ENCODE measurements at regions not wholly inside any gene's neighbourhood (a gene's known extent, or its start where the extent isn't known, plus 50 kb on each side); places are given as distances from the start of the nearest gene placed in this dataset.

GRCh38 chr3:117510396-117510795 is 800.8 kb downstream of the TUSC7 start:
- no peak for TF ChIP-seq CTCF (conservative IDR thresholded peaks at IDR 0.05; ENCODE audit: low read depth in 2 of 2)
- no peak for TF ChIP-seq STAT1 (IDR thresholded peaks at IDR 0.05; ENCODE audit: unreplicated experiment)
- no peak for TF ChIP-seq EZH2 (IDR thresholded peaks at IDR 0.05; ENCODE audit: low read depth, unreplicated experiment)
- no peak for TF ChIP-seq CREB1 (CRISPR knock-in tag; IDR thresholded peaks at IDR 0.05; ENCODE audit: low read depth)
- TF ChIP-seq, protein P1, sequence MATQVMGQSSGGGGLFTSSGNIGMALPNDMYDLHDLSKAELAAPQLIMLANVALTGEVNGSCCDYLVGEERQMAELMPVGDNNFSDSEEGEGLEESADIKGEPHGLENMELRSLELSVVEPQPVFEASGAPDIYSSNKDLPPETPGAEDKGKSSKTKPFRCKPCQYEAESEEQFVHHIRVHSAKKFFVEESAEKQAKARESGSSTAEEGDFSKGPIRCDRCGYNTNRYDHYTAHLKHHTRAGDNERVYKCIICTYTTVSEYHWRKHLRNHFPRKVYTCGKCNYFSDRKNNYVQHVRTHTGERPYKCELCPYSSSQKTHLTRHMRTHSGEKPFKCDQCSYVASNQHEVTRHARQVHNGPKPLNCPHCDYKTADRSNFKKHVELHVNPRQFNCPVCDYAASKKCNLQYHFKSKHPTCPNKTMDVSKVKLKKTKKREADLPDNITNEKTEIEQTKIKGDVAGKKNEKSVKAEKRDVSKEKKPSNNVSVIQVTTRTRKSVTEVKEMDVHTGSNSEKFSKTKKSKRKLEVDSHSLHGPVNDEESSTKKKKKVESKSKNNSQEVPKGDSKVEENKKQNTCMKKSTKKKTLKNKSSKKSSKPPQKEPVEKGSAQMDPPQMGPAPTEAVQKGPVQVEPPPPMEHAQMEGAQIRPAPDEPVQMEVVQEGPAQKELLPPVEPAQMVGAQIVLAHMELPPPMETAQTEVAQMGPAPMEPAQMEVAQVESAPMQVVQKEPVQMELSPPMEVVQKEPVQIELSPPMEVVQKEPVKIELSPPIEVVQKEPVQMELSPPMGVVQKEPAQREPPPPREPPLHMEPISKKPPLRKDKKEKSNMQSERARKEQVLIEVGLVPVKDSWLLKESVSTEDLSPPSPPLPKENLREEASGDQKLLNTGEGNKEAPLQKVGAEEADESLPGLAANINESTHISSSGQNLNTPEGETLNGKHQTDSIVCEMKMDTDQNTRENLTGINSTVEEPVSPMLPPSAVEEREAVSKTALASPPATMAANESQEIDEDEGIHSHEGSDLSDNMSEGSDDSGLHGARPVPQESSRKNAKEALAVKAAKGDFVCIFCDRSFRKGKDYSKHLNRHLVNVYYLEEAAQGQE (IDR thresholded peaks at IDR 0.05; ENCODE audit: unreplicated experiment) = no peak
- no peak for TF ChIP-seq POLR2AphosphoS5 (IDR thresholded peaks at IDR 0.05; ENCODE audit: low read depth)
- TF ChIP-seq JUNB (IDR thresholded peaks at IDR 0.05; ENCODE audit: unreplicated experiment) = no peak
- TF ChIP-seq, protein P2, sequence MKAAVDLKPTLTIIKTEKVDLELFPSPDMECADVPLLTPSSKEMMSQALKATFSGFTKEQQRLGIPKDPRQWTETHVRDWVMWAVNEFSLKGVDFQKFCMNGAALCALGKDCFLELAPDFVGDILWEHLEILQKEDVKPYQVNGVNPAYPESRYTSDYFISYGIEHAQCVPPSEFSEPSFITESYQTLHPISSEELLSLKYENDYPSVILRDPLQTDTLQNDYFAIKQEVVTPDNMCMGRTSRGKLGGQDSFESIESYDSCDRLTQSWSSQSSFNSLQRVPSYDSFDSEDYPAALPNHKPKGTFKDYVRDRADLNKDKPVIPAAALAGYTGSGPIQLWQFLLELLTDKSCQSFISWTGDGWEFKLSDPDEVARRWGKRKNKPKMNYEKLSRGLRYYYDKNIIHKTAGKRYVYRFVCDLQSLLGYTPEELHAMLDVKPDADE (IDR thresholded peaks at IDR 0.05) = no peak
- TF ChIP-seq EZH2phosphoT487 (IDR thresholded peaks at IDR 0.05; ENCODE audit: unreplicated experiment) = no peak
- no peak for TF ChIP-seq NANOG (IDR thresholded peaks at IDR 0.05; ENCODE audit: borderline replicate concordance)
- TF ChIP-seq ZNF462 (CRISPR knock-in tag; IDR thresholded peaks at IDR 0.05) = no peak
- TF ChIP-seq ZNF331 (CRISPR knock-in tag; IDR thresholded peaks at IDR 0.05; ENCODE audit: low read depth) = no peak

Data from GM23338 (cell line).